ENCODE measurements at regions not wholly inside any gene's neighbourhood (a gene's known extent, or its start where the extent isn't known, plus 50 kb on each side); places are given as distances from the start of the nearest gene placed in this dataset.

DNA sequence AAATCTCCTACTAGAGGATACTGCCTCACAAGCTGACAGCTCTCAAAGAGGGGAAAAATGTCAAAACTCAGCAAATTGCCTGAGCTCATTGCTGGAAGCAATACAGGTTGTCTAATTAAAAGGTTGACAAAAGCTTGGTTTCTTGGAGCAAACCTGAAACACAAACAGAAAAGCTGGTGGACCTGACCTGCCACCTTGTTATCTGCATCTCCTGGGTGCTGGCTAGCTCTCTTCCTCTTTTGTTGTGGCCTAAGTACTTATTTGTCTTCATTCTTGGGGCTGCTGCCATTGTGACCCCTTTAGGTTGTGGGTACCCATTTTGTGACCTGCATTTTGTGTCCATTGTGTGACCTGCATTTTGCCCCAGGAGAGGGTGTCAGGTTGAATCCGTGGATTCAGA is 184.5 kb downstream of the KIT start:
- Histone ChIP-seq H3K4me3 (ENCODE audit: low read depth in 1 of 2, low read length in 2 of 2) (no peak overlapping the region), H3K79me2 (ENCODE audit: insufficient read depth, low read length) (no peaks in the 10 kb centered on the region), H3K9me3 (ENCODE audit: insufficient read depth, low read length, severe bottlenecking) (no peaks in the 10 kb centered on the region), H2AFZ (ENCODE audit: low read depth, low read length) (no peak overlapping the region), H3K27ac (ENCODE audit: low read length) (no peak overlapping the region), H3K27me3 (ENCODE audit: insufficient read depth, low read length, poor library complexity) (peaks cover 3% of the 10 kb centered on the region), H3K36me3 (ENCODE audit: insufficient read depth, low read length) (no peaks in the 10 kb centered on the region), H3K4me2 (ENCODE audit: insufficient read depth, low read length) (no peak overlapping the region), H3K9ac (ENCODE audit: low read depth, low read length) (no peak overlapping the region), H4K20me1 (ENCODE audit: insufficient read depth, low read length) (no peaks in the 10 kb centered on the region), H3K4me1 (ENCODE audit: insufficient read depth, low read length) (no peaks in the 10 kb centered on the region)
- ATAC-seq (ENCODE audit: insufficient read depth, low read depth) (no peak), DNase-seq (no peak)
- no peak for TF ChIP-seq CTCF (IDR thresholded peaks at IDR 0.05; ENCODE audit: borderline replicate concordance, extremely low read depth, low read length, poor library complexity, severe bottlenecking)

DNA sequence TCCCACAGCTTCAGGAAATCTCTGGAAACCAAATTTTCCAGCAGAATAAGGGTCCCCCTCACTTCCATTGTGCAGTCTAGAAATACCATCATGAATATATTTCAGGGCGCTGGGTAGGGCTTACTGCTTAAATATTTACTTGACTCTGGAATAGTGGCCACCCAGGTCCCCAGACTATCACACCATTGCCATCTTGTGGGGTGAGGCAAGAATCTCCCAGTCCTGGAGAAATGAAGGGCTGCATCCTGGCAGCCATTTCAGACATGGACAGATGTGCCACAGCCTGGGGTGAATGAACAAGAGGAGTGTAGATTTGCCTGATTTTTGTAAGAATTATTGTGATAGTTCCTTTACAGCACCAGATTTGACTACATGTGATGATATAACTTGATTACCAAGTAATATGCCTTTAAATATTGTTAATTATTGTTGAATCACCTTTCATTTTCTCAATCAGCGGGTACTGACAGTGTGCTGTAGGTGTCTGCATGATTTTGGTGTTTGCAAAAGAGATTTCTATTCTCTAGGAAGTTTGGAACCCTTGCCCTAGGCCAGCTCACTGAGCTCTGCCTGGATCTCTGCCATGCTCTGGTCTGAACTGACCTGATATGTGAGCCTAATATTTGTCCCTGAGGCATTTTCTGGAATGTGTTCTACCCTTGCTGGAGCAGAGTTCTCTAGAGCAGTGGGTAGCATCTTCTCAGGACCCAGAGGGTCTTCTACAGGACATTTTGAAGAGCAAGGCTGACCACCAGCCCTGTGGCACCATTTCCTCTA is 183.4 kb downstream of the KIT start:
- Histone ChIP-seq H3K9me3 (ENCODE audit: insufficient read depth, low read length, severe bottlenecking) (no peaks in the 10 kb centered on the region), H3K4me3 (ENCODE audit: low read depth in 1 of 2, low read length in 2 of 2) (no peak overlapping the region), H3K27ac (ENCODE audit: low read length) (no peak overlapping the region), H3K36me3 (ENCODE audit: insufficient read depth, low read length) (no peaks in the 10 kb centered on the region), H4K20me1 (ENCODE audit: insufficient read depth, low read length) (no peaks in the 10 kb centered on the region), H3K27me3 (ENCODE audit: insufficient read depth, low read length, poor library complexity) (peaks cover 3% of the 10 kb centered on the region), H3K4me2 (ENCODE audit: insufficient read depth, low read length) (no peak overlapping the region), H3K79me2 (ENCODE audit: insufficient read depth, low read length) (no peaks in the 10 kb centered on the region), H3K4me1 (ENCODE audit: insufficient read depth, low read length) (no peaks in the 10 kb centered on the region), H3K9ac (ENCODE audit: low read depth, low read length) (no peak overlapping the region), H2AFZ (ENCODE audit: low read depth, low read length) (no peak overlapping the region)
- ATAC-seq (ENCODE audit: insufficient read depth, low read depth): no peak
- DNase-seq: no peak
- TF ChIP-seq CTCF (IDR thresholded peaks at IDR 0.05; ENCODE audit: borderline replicate concordance, extremely low read depth, low read length, poor library complexity, severe bottlenecking) (no peak), EZH2 (IDR thresholded peaks at IDR 0.05; ENCODE audit: borderline replicate concordance, low read depth, low read length, severe bottlenecking) (no peak)

GRCh38 chr4:54840430-54840829 is 182.7 kb downstream of the KIT start:
- Histone ChIP-seq H3K27me3 (ENCODE audit: insufficient read depth, low read length, poor library complexity) (peaks cover 3% of the 10 kb centered on the region), H3K4me2 (ENCODE audit: insufficient read depth, low read length) (no peak overlapping the region), H3K9ac (ENCODE audit: low read depth, low read length) (no peak overlapping the region), H3K27ac (ENCODE audit: low read length) (no peak overlapping the region), H4K20me1 (ENCODE audit: insufficient read depth, low read length) (no peaks in the 10 kb centered on the region), H3K79me2 (ENCODE audit: insufficient read depth, low read length) (no peaks in the 10 kb centered on the region), H3K36me3 (ENCODE audit: insufficient read depth, low read length) (no peaks in the 10 kb centered on the region), H3K4me3 (ENCODE audit: low read depth in 1 of 2, low read length in 2 of 2) (no peak overlapping the region), H3K9me3 (ENCODE audit: insufficient read depth, low read length, severe bottlenecking) (no peaks in the 10 kb centered on the region), H3K4me1 (ENCODE audit: insufficient read depth, low read length) (no peaks in the 10 kb centered on the region), H2AFZ (ENCODE audit: low read depth, low read length) (no peak overlapping the region)
- TF ChIP-seq EZH2 (IDR thresholded peaks at IDR 0.05; ENCODE audit: borderline replicate concordance, low read depth, low read length, severe bottlenecking): no peak
- TF ChIP-seq CTCF (IDR thresholded peaks at IDR 0.05; ENCODE audit: borderline replicate concordance, extremely low read depth, low read length, poor library complexity, severe bottlenecking): no peak
- ATAC-seq (ENCODE audit: insufficient read depth, low read depth): no peak
- no peak for DNase-seq
